GM12878 (cell line): ENCODE measurements at regions not wholly inside any gene's neighbourhood (a gene's known extent, or its start where the extent isn't known, plus 50 kb on each side); places are given as distances from the start of the nearest gene placed in this dataset.

Experiments used
- ATAC-seq: fragments of 200-7000 bp; cut with Tn5 transposase; 3 replicates; pipeline ENCODE4 v1.9.1; 2020; ENCODE audit warnings: mild to moderate bottlenecking, moderate library complexity
- BruUV-seq: library from RNA; stranded (reverse); fragments of 400-500 nt; replicated peaks from 2 replicates; lab custom pipeline; 2021; lab: Mats Ljungman, UMichigan
- CTCF ChIA-PET: fragments of 300-600 bp; sonication (Branson Sonifier 250); formaldehyde crosslinking; extraction: SDS; loops from one replicate; lab custom pipeline; 2021; ENCODE audit warnings: inconsistent platforms; lab: Yijun Ruan, JAX
- POLR2A ChIA-PET: fragments of 350-600 bp; formaldehyde crosslinking; extraction: SDS; loops from one replicate; lab custom pipeline; 2021; ENCODE audit warnings: inconsistent platforms; lab: Charles Lee
- RAD21 ChIA-PET: fragments of 300-600 bp; sonication (Branson Sonifier 250); formaldehyde crosslinking; loops from one replicate; lab custom pipeline; 2023; ENCODE audit warnings: antibody characterized with exemption; ENCODE audit not compliant: unreplicated experiment; lab: Charles Lee
- SMC1A ChIA-PET: fragments of 300-600 bp; sonication (Branson Sonifier 250); formaldehyde crosslinking; loops from one replicate; lab custom pipeline; 2023; ENCODE audit not compliant: unreplicated experiment, uncharacterized antibody; lab: Charles Lee
- DNase-seq: peaks from one replicate; pipeline ENCODE4 v3.0.0-alpha.2; 2011; ENCODE audit warnings: low read depth, low spot score
- FAIRE-seq: peaks from 3 replicates; lab custom pipeline; 2011; peaks lifted over from hg19 to GRCh38; lab: Jason Lieb, UNC
- H2AFZ ChIP-seq: 2 replicates; pipeline ENCODE4 v1.6.0; 2011; ENCODE audit warnings: low read depth, low read length, control low read depth; ENCODE audit not compliant: control insufficient read depth
- H3K27ac ChIP-seq: 2 replicates; pipeline ENCODE4 v1.5.1; 2011; ENCODE audit warnings: control low read depth; ENCODE audit not compliant: control insufficient read depth, insufficient read depth
- H3K27me3 ChIP-seq, 2 experiments: replicated peaks in 1 of 2; 2 replicates each; pipeline versions ENCODE4 v1.6.0 to v1.6.1; 2011; ENCODE audit warnings: low read length in 1 of 2; ENCODE audit not compliant: control insufficient read depth in 2 of 2, insufficient read depth in 2 of 2
- H3K36me3 ChIP-seq, 2 experiments: 2 replicates each; pipeline ENCODE4 v1.5.1; 2011; ENCODE audit warnings: low read length in 1 of 2; ENCODE audit not compliant: control insufficient read depth in 2 of 2, insufficient read depth in 2 of 2
- H3K4me1 ChIP-seq: 2 replicates; pipeline ENCODE4 v1.6.1; 2011; ENCODE audit warnings: mild to moderate bottlenecking, low read length, moderate library complexity, mixed read lengths; ENCODE audit not compliant: control insufficient read depth, insufficient read depth
- H3K4me2 ChIP-seq: 2 replicates; pipeline ENCODE4 v1.6.0; 2011; ENCODE audit warnings: control low read depth; ENCODE audit not compliant: control insufficient read depth, insufficient read depth
- H3K4me3 ChIP-seq: fragments of 200-600 bp; sonication (generic); 2 replicates; pipeline ENCODE4 v1.5.1; 2016
- H3K79me2 ChIP-seq: 2 replicates; pipeline ENCODE4 v1.6.0; 2011; ENCODE audit warnings: low read length; ENCODE audit not compliant: control insufficient read depth, insufficient read depth
- H3K9ac ChIP-seq: 2 replicates; pipeline ENCODE4 v1.8.0; 2011; ENCODE audit warnings: low read length, control low read depth, mixed read lengths; ENCODE audit not compliant: control insufficient read depth, insufficient read depth
- H3K9me3 ChIP-seq: replicated peaks from 3 replicates; pipeline ENCODE4 v1.5.1; 2011; ENCODE audit warnings: mild to moderate bottlenecking, low read length; ENCODE audit not compliant: control insufficient read depth, insufficient read depth
- H4K20me1 ChIP-seq: 2 replicates; pipeline ENCODE4 v1.6.0; 2011; ENCODE audit not compliant: control insufficient read depth, insufficient read depth
- JUNB ChIP-seq: IDR thresholded peaks from 2 replicates; pipeline ENCODE4 v1.6.1; 2016; ENCODE audit warnings: antibody characterized with exemption, mild to moderate bottlenecking
- ZBTB11 ChIP-seq: fragments of 450-650 bp; formaldehyde crosslinking; IDR thresholded peaks from 2 replicates; pipeline ENCODE4 v1.5.0; 2022; ENCODE audit warnings: mild to moderate bottlenecking, missing genetic modification characterization
- WGBS: methylation state at CpG from one replicate; pipeline ENCODE4 v1.1.6; 2016; ENCODE audit warnings: low lambda C conversion rate; ENCODE audit not compliant: insufficient replicate concordance, insufficient coverage; ENCODE audit errors: missing lambda C conversion rate; 5-methylcytosine and 5-hydroxymethylcytosine counted together
- in situ Hi-C: fragments of 300-500 bp; cut with MboI; formaldehyde crosslinking; loops from 9 replicates; pipeline ENCODE4 v1.14.3; 2018; ENCODE audit warnings: mixed read lengths
- intact Hi-C: fragments of 100-400 bp; cut with micrococcal nuclease; formaldehyde crosslinking; loops from one replicate; pipeline ENCODE4 v1.14.2; 2022; ENCODE audit not compliant: unreplicated experiment
- TF ChIP-seq, protein P1 (sequence below): fragments of 450-650 bp; IDR thresholded peaks from 2 replicates; pipeline ENCODE4 v1.6.1; 2016; ENCODE audit warnings: mild to moderate bottlenecking
- TF ChIP-seq, protein P2 (sequence below): fragments of 450-650 bp; IDR thresholded peaks from 2 replicates; pipeline ENCODE4 v1.6.1; 2017; ENCODE audit warnings: mild to moderate bottlenecking, moderate library complexity

- no peak overlapping the region for H3K4me3 ChIP-seq
- no peak overlapping the region for H3K4me2 ChIP-seq
- no peaks in the 10 kb centered on the region for H3K36me3 ChIP-seq
- in situ Hi-C loops, result no loop called here
- no peaks in the 10 kb centered on the region for H4K20me1 ChIP-seq
- CTCF ChIA-PET, result no interaction called here
- 17% methylated on average over 2 of the region's 2 CpGs for WGBS
- intact Hi-C loops, result no loop called here
- POLR2A ChIA-PET, result no interaction called here
- H3K9me3 ChIP-seq, result no peaks in the 10 kb centered on the region
- H3K9ac ChIP-seq, result no peak overlapping the region
- no peak for TF ChIP-seq JUNB
- TF ChIP-seq, protein P1, sequence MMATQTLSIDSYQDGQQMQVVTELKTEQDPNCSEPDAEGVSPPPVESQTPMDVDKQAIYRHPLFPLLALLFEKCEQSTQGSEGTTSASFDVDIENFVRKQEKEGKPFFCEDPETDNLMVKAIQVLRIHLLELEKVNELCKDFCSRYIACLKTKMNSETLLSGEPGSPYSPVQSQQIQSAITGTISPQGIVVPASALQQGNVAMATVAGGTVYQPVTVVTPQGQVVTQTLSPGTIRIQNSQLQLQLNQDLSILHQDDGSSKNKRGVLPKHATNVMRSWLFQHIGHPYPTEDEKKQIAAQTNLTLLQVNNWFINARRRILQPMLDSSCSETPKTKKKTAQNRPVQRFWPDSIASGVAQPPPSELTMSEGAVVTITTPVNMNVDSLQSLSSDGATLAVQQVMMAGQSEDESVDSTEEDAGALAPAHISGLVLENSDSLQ, result no peak
- TF ChIP-seq ZBTB11 (CRISPR knock-in tag), result no peak
- TF ChIP-seq, protein P2, sequence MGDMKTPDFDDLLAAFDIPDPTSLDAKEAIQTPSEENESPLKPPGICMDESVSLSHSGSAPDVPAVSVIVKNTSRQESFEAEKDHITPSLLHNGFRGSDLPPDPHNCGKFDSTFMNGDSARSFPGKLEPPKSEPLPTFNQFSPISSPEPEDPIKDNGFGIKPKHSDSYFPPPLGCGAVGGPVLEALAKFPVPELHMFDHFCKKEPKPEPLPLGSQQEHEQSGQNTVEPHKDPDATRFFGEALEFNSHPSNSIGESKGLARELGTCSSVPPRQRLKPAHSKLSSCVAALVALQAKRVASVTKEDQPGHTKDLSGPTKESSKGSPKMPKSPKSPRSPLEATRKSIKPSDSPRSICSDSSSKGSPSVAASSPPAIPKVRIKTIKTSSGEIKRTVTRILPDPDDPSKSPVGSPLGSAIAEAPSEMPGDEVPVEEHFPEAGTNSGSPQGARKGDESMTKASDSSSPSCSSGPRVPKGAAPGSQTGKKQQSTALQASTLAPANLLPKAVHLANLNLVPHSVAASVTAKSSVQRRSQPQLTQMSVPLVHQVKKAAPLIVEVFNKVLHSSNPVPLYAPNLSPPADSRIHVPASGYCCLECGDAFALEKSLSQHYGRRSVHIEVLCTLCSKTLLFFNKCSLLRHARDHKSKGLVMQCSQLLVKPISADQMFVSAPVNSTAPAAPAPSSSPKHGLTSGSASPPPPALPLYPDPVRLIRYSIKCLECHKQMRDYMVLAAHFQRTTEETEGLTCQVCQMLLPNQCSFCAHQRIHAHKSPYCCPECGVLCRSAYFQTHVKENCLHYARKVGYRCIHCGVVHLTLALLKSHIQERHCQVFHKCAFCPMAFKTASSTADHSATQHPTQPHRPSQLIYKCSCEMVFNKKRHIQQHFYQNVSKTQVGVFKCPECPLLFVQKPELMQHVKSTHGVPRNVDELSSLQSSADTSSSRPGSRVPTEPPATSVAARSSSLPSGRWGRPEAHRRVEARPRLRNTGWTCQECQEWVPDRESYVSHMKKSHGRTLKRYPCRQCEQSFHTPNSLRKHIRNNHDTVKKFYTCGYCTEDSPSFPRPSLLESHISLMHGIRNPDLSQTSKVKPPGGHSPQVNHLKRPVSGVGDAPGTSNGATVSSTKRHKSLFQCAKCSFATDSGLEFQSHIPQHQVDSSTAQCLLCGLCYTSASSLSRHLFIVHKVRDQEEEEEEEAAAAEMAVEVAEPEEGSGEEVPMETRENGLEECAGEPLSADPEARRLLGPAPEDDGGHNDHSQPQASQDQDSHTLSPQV, result no peak
- BruUV-seq, result no TSS peak
- H3K27me3 ChIP-seq, result no peaks in the 10 kb centered on the region
- ATAC-seq (no peak), DNase-seq (no peak), FAIRE-seq (no peak)
- H2AFZ ChIP-seq, result no peak overlapping the region
- H3K27ac ChIP-seq, result no peak overlapping the region
- H3K4me1 ChIP-seq, result no peaks in the 10 kb centered on the region
- SMC1A ChIA-PET, result interaction anchor here (1.2 kb wide), 1 partner anchor 8 kb away, joined by 3 read pairs; no protein-coding TSS in a partner anchor
- H3K79me2 ChIP-seq, result no peaks in the 10 kb centered on the region
- RAD21 ChIA-PET, result no interaction called here
These were observed 300.7 kb upstream of the ADARB2 start for GRCh38 chr10:2038036-2038435.
